ENCODE measurements at regions not wholly inside any gene's neighbourhood (a gene's known extent, or its start where the extent isn't known, plus 50 kb on each side); places are given as distances from the start of the nearest gene placed in this dataset.

- TF ChIP-seq CTCF (IDR thresholded peaks at IDR 0.05): no peak
- no peak for TF ChIP-seq EZH2 (IDR thresholded peaks at IDR 0.05)
- no peak for TF ChIP-seq EZH2phosphoT487 (IDR thresholded peaks at IDR 0.05)
Measured at GRCh38 chr22:19655399-19655798, 58.9 kb upstream of the SEPTIN5 start.
